HG02885 (cell line): ENCODE measurements at regions not wholly inside any gene's neighbourhood (a gene's known extent, or its start where the extent isn't known, plus 50 kb on each side); places are given as distances from the start of the nearest gene placed in this dataset.

Experiments
- ATAC-seq: cut with Tn5 transposase; IDR thresholded peaks from one replicate; pipeline ENCODE4 v1.9.1; 2021; ENCODE audit warnings: mild to moderate bottlenecking; ENCODE audit not compliant: unreplicated experiment, poor library complexity

GRCh38 chr2:15787535-15788454 is 152.6 kb upstream of the MYCN start:
- no peak for ATAC-seq

- no peak for ATAC-seq
Measured at GRCh38 chr2:15788455-15788829, 151.9 kb upstream of the MYCN start.

- no peak for ATAC-seq
Measured at GRCh38 chr2:15788830-15789229, 151.5 kb upstream of the MYCN start.

GRCh38 chr2:15789381-15790062 is 150.8 kb upstream of the MYCN start:
- ATAC-seq: no peak

- ATAC-seq: no peak
Measured at GRCh38 chr2:15790326-15790725, 150.0 kb upstream of the MYCN start.

- no peak for ATAC-seq
Measured at GRCh38 chr2:15790838-15791237, 149.5 kb upstream of the MYCN start.

GRCh38 chr2:15791294-15791693 is 149.1 kb upstream of the MYCN start:
- no peak for ATAC-seq

GRCh38 chr2:15792331-15792730 is 148.0 kb upstream of the MYCN start:
- ATAC-seq: no peak

- no peak for ATAC-seq
Measured at GRCh38 chr2:15793078-15793913, 147.1 kb upstream of the MYCN start.

- ATAC-seq: no peak
Measured at GRCh38 chr2:15793978-15794377, 146.4 kb upstream of the MYCN start.

- ATAC-seq: no peak
Measured at GRCh38 chr2:15794608-15795134, 145.7 kb upstream of the MYCN start.

GRCh38 chr2:15795426-15795825 is 144.9 kb upstream of the MYCN start:
- no peak for ATAC-seq

- no peak for ATAC-seq
Measured at GRCh38 chr2:15796167-15796942, 144.0 kb upstream of the MYCN start.

GRCh38 chr2:15797231-15797938 is 143.0 kb upstream of the MYCN start:
- ATAC-seq: no peak

- no peak for ATAC-seq
Measured at GRCh38 chr2:15797939-15798281, 142.4 kb upstream of the MYCN start.

- ATAC-seq: no peak
Measured at GRCh38 chr2:15798701-15799431, 141.5 kb upstream of the MYCN start.

- no peak for ATAC-seq
Measured at GRCh38 chr2:15799432-15799827, 140.9 kb upstream of the MYCN start.

- ATAC-seq: no peak
Measured at GRCh38 chr2:15800495-15801329, 139.6 kb upstream of the MYCN start.
